ENCODE measurements at regions not wholly inside any gene's neighbourhood (a gene's known extent, or its start where the extent isn't known, plus 50 kb on each side); places are given as distances from the start of the nearest gene placed in this dataset.

- dilution Hi-C loops (cut with MboI; ENCODE audit: extremely low pct_ligation_motif_present, low sequenced_read_pairs) = no loop called here
- Histone ChIP-seq H3K9ac (ENCODE audit: control insufficient read depth, extremely low read depth, insufficient read depth, low read length) (no peak overlapping the region), H3K27ac (ENCODE audit: control insufficient read depth, insufficient read depth, low read length) (no peak overlapping the region), H2AFZ (ENCODE audit: control insufficient read depth, low read length) (no peak overlapping the region), H3K9me3 (ENCODE audit: control insufficient read depth, low read depth, low read length) (no peaks in the 10 kb centered on the region), H3K4me1 (ENCODE audit: control insufficient read depth, extremely low read depth, insufficient read depth, low read length) (peaks cover 2% of the 10 kb centered on the region), H4K20me1 (ENCODE audit: control insufficient read depth, extremely low read depth, insufficient read depth, low read length) (no peaks in the 10 kb centered on the region), H3K9me1 (ENCODE audit: control insufficient read depth, extremely low read depth, insufficient read depth, low read length) (no peaks in the 10 kb centered on the region), H3K79me2 (ENCODE audit: control insufficient read depth, insufficient read depth, low read length) (no peaks in the 10 kb centered on the region), H3K4me3 (ENCODE audit: control insufficient read depth in 2 of 3, extremely low read depth in 1 of 3, insufficient read depth in 2 of 3, low read depth in 1 of 3, low read length in 3 of 3) (no peak overlapping the region), H3K27me3 (ENCODE audit: control insufficient read depth, extremely low read depth, insufficient read depth, low read length) (peaks cover 48% of the 10 kb centered on the region), H3K4me2 (ENCODE audit: control insufficient read depth, extremely low read depth, insufficient read depth, low read depth, low read length) (no peak overlapping the region), H3K36me3 (ENCODE audit: control insufficient read depth in 2 of 2, extremely low read depth in 1 of 2, insufficient read depth in 2 of 2, low read length in 2 of 2) (no peaks in the 10 kb centered on the region)
- no peak for DNase-seq (ENCODE audit: low read depth, low spot score)
- TF ChIP-seq CTCF (optimal IDR thresholded peaks at IDR 0.05 in 1 of 3, IDR thresholded peaks at IDR 0.05 in 1 of 3, conservative IDR thresholded peaks at IDR 0.05 in 1 of 3; ENCODE audit: extremely low read depth in 1 of 3, insufficient read depth in 2 of 3, low read length in 3 of 3) (no peak), EZH2 (IDR thresholded peaks at IDR 0.05; ENCODE audit: low read length) (no peak)
- FAIRE-seq = no peak
Observed at GRCh38 chr14:96625426-96625985, 123.3 kb downstream of the PAPOLA start.

GRCh38 chr14:96626121-96626768, 124.1 kb downstream of the PAPOLA start:
- no peak for TF ChIP-seq EZH2 (IDR thresholded peaks at IDR 0.05; ENCODE audit: low read length)
- TF ChIP-seq CTCF (optimal IDR thresholded peaks at IDR 0.05 in 1 of 3, IDR thresholded peaks at IDR 0.05 in 1 of 3, conservative IDR thresholded peaks at IDR 0.05 in 1 of 3; ENCODE audit: extremely low read depth in 1 of 3, insufficient read depth in 2 of 3, low read length in 3 of 3) = no peak
- FAIRE-seq (no peak), DNase-seq (ENCODE audit: low read depth, low spot score) (no peak)
- peak overlapping the region; percentile 70 for H3K4me2 ChIP-seq (ENCODE audit: control insufficient read depth, extremely low read depth, insufficient read depth, low read depth, low read length)
- no peaks in the 10 kb centered on the region for H4K20me1 ChIP-seq (ENCODE audit: control insufficient read depth, extremely low read depth, insufficient read depth, low read length)
- peaks cover 2% of the 10 kb centered on the region for H3K4me1 ChIP-seq (ENCODE audit: control insufficient read depth, extremely low read depth, insufficient read depth, low read length)
- H3K9me1 ChIP-seq (ENCODE audit: control insufficient read depth, extremely low read depth, insufficient read depth, low read length) = no peaks in the 10 kb centered on the region
- no peak overlapping the region for H3K27ac ChIP-seq (ENCODE audit: control insufficient read depth, insufficient read depth, low read length)
- no peak overlapping the region for H3K9ac ChIP-seq (ENCODE audit: control insufficient read depth, extremely low read depth, insufficient read depth, low read length)
- dilution Hi-C loops (cut with MboI; ENCODE audit: extremely low pct_ligation_motif_present, low sequenced_read_pairs) = no loop called here
- H3K4me3 ChIP-seq (ENCODE audit: control insufficient read depth in 2 of 3, extremely low read depth in 1 of 3, insufficient read depth in 2 of 3, low read depth in 1 of 3, low read length in 3 of 3) = no peak overlapping the region
- H3K27me3 ChIP-seq (ENCODE audit: control insufficient read depth, extremely low read depth, insufficient read depth, low read length) = peaks cover 48% of the 10 kb centered on the region
- H3K36me3 ChIP-seq (ENCODE audit: control insufficient read depth in 2 of 2, extremely low read depth in 1 of 2, insufficient read depth in 2 of 2, low read length in 2 of 2) = no peaks in the 10 kb centered on the region
- no peaks in the 10 kb centered on the region for H3K9me3 ChIP-seq (ENCODE audit: control insufficient read depth, low read depth, low read length)
- peak overlapping the region; percentile 76 for H2AFZ ChIP-seq (ENCODE audit: control insufficient read depth, low read length)
- no peaks in the 10 kb centered on the region for H3K79me2 ChIP-seq (ENCODE audit: control insufficient read depth, insufficient read depth, low read length)

Data from keratinocyte (primary cell).